Tibial nerve (tissue), 3 donors: ENCODE measurements at regions not wholly inside any gene's neighbourhood (a gene's known extent, or its start where the extent isn't known, plus 50 kb on each side); places are given as distances from the start of the nearest gene placed in this dataset.

Experiments
- POLR2A ChIP-seq, 2 donors: fragments of 450-650 bp; IDR thresholded peaks; one replicate each; pipeline ENCODE4 v1.6.1; 2017; ENCODE audit warnings: antibody characterized with exemption in 2 of 2, mild to moderate bottlenecking in 2 of 2, moderate library complexity in 2 of 2
- TF ChIP-seq, protein P1 (sequence below), 5 experiments: fragments of 200-600 bp in 3 of 5; fragments of 450-650 bp in 2 of 5; sonication (generic) in 3 of 5; IDR thresholded peaks; one replicate each; pipeline ENCODE4 v1.5.1; 2016 to 2019; ENCODE audit warnings: antibody characterized with exemption in 5 of 5, mild to moderate bottlenecking in 3 of 5, moderate library complexity in 2 of 5

DNA sequence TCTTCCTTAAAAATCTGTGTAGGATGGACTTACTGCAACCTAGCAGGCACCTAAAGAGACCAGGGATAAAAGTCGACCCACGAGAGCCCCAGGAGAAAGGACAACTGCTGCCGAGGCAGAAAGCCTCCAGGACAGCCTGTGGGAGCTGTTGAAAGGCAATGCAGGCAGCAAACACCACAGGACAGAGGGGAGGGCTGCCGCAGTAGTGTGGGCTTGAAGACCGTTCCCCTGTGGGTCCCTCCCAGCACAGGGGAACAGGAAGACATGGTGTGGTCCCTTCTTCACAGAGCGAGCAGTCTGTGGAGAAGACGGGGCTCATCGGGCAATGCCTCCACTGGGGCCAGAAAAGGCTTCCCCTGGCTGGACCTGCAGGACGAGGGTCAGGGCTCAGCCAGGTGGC is 58.5 kb upstream of the GATA2 start:
- TF ChIP-seq, protein P1, sequence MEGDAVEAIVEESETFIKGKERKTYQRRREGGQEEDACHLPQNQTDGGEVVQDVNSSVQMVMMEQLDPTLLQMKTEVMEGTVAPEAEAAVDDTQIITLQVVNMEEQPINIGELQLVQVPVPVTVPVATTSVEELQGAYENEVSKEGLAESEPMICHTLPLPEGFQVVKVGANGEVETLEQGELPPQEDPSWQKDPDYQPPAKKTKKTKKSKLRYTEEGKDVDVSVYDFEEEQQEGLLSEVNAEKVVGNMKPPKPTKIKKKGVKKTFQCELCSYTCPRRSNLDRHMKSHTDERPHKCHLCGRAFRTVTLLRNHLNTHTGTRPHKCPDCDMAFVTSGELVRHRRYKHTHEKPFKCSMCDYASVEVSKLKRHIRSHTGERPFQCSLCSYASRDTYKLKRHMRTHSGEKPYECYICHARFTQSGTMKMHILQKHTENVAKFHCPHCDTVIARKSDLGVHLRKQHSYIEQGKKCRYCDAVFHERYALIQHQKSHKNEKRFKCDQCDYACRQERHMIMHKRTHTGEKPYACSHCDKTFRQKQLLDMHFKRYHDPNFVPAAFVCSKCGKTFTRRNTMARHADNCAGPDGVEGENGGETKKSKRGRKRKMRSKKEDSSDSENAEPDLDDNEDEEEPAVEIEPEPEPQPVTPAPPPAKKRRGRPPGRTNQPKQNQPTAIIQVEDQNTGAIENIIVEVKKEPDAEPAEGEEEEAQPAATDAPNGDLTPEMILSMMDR (IDR thresholded peaks at IDR 0.05), result no peak
- TF ChIP-seq POLR2A (IDR thresholded peaks at IDR 0.05), result no peak
